HG03565 (cell line): ENCODE measurements at regions not wholly inside any gene's neighbourhood (a gene's known extent, or its start where the extent isn't known, plus 50 kb on each side); places are given as distances from the start of the nearest gene placed in this dataset.
"Not testable (repeated sequence)": the region's sequence is repeated elsewhere in the genome, so short reads cannot be mapped to it uniquely, and the experiment has no call there.

ENCODE experiments used
- ATAC-seq: cut with Tn5 transposase; IDR thresholded peaks from one replicate; pipeline ENCODE4 v1.9.1; 2021; ENCODE audit warnings: mild to moderate bottlenecking, moderate library complexity; ENCODE audit not compliant: unreplicated experiment

DNA sequence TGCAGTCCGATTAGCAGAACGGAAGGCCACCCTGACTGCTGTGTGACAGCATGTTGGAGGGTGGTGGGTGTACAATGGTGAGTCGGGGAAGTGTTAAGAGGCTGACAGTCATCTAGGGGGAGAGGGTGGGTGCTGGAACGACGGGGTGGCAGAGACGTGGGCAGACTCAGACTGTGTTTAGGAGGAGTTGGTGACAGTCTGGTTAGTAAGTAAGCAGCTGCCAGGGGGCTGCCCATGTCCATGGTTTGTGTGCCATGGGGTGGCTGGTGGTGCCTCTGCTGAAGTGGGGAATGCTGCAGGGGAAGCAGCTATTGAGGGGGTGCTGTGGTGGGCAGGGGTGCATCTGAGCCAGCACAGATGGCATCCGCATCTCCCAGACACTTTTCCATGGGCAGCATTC is 51.3 kb upstream of the BOD1 start:
- no peak for ATAC-seq

- ATAC-seq, result no peak
These were observed 51.9 kb upstream of the BOD1 start for GRCh38 chr5:173668245-173668800.

DNA sequence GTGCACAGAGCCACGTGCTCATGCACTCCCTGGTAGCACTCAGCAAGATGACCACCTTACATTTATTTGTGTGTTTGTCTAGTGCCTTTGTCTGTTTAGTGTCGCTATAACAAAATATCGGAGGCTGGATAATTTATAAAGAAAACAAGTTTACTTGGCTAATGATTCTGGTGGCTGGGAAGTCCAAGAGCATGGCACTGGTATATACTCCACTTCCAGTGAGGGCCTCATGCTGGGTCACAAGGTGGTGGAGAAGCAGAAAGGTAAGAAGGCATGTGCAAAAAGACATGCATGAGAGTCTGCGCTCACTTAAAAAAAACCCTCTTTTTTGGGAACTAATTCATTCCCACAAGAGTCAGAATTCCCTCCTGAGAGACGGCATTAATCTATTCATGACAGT is 52.5 kb upstream of the BOD1 start:
- no peak for ATAC-seq

- ATAC-seq, result no peak
These were observed 53.0 kb upstream of the BOD1 start for GRCh38 chr5:173669483-173669882.

- ATAC-seq, result no peak
These were observed 53.7 kb upstream of the BOD1 start for GRCh38 chr5:173670130-173670651.

- ATAC-seq, result no peak
These were observed 54.3 kb upstream of the BOD1 start for GRCh38 chr5:173670791-173671120.

- no peak for ATAC-seq
These were observed 54.9 kb upstream of the BOD1 start for GRCh38 chr5:173671121-173671949.

GRCh38 chr5:173672166-173672565 is 55.7 kb upstream of the BOD1 start:
- no peak for ATAC-seq

DNA sequence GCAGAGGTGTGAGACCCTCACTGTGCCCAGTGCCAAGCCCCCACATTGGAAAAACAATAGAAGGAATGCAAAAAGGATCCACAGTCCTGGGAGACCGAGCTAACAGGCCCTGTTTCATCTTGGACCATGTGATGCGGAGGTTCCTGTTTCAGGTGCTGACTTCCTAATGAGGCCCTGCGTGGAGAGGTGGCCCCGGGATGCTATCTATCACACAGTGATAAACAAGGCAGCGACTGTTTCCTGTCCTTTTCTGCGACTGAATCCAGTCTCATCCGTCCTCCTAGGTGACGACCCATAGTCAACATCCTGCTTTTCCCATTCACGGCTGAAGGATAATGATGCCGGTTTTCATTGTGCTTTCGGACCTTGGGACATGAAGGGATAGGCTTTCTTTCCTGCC is 56.4 kb upstream of the BOD1 start:
- no peak for ATAC-seq

GRCh38 chr5:173673295-173674101 is 57.0 kb upstream of the BOD1 start:
- ATAC-seq, result no peak

DNA sequence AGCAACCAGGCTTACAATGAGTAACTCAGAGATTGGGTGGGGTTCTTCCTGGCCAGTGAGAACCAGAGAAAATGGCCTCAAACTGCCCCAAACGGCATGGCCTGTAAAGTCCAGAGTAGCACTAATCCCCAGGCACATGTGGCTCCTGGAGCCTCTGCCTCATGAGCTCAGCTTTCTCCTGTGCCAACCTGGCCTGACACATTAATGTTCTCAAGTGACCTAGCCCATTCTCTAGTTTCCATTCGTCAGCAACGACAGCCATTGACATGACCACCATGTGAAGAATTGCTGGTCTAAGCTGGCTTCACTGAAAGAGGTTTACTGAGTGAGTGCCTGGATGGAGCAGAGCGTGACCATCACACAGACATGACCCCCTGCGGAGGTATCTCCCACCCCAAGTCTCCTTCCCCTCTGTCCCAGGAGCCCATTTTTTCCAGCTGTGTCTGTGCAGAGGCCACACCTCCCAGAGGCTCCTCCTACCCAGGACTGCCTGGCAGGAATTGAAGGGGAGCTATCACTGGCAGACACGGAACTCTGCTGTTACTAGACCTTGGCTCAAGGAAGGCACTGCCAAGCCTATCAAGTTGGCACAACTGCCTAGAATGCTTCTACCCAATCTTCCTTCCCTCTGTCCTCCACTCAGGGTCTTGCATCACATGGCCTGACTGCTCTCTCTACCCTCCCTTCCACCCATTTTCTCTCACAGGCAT is 59.0 kb upstream of the BOD1 start:
- no peak for ATAC-seq

GRCh38 chr5:173676375-173676774 is 59.9 kb upstream of the BOD1 start:
- ATAC-seq, result no peak

GRCh38 chr5:173677125-173677672 is 60.7 kb upstream of the BOD1 start:
- ATAC-seq, result no peak

- ATAC-seq, result no peak
These were observed 63.6 kb upstream of the BOD1 start for GRCh38 chr5:173679909-173680630.

- ATAC-seq, result no peak
These were observed 64.3 kb upstream of the BOD1 start for GRCh38 chr5:173680660-173681242.

- ATAC-seq, result no peak
These were observed 65.9 kb upstream of the BOD1 start for GRCh38 chr5:173682313-173682712.

GRCh38 chr5:173684535-173684934 is 68.1 kb upstream of the BOD1 start:
- ATAC-seq, result not testable (repeated sequence)

- ATAC-seq, result no peak
These were observed 70.5 kb upstream of the BOD1 start for GRCh38 chr5:173686950-173687349.

GRCh38 chr5:173688703-173689102 is 72.3 kb upstream of the BOD1 start:
- ATAC-seq, result no peak
